Mucosa of descending colon (tissue), 3 donors: ENCODE measurements at regions not wholly inside any gene's neighbourhood (a gene's known extent, or its start where the extent isn't known, plus 50 kb on each side); places are given as distances from the start of the nearest gene placed in this dataset.

Source experiments
- ATAC-seq: fragments of 200-7000 bp; cut with Tn5 transposase; one replicate; pipeline ENCODE4 v1.9.1; 2020; ENCODE audit warnings: mild to moderate bottlenecking, moderate library complexity
- DNase-seq, 3 donors: peaks; one replicate each; pipeline ENCODE4 v3.0.0-alpha.2; 2020
- H3K36me3 ChIP-seq: fragments of 200-600 bp; one replicate; pipeline ENCODE4 v1.8.0; 2021; ENCODE audit warnings: low read depth, mild to moderate bottlenecking
- H3K4me1 ChIP-seq: fragments of 200-600 bp; one replicate; pipeline ENCODE4 v1.8.0; 2021; ENCODE audit warnings: low read depth, mild to moderate bottlenecking
- H3K4me3 ChIP-seq: fragments of 200-600 bp; one replicate; pipeline ENCODE4 v1.8.0; 2021; ENCODE audit warnings: mild to moderate bottlenecking
- H3K9me3 ChIP-seq: fragments of 200-600 bp; one replicate; pipeline ENCODE4 v1.8.0; 2021; ENCODE audit warnings: mild to moderate bottlenecking
- intact Hi-C, 2 donors: fragments of 100-400 bp; cut with DNase I in 1 of 2; cut with micrococcal nuclease in 1 of 2; formaldehyde crosslinking; loops; one replicate each; pipeline versions ENCODE4 v1.11.0 to v1.11.1; 2022; cut with DNase I, micrococcal nuclease
- TF ChIP-seq, protein P1 (sequence below): fragments of 200-600 bp; IDR thresholded peaks from one replicate; pipeline ENCODE4 v1.8.0; 2022; ENCODE audit warnings: antibody characterized with exemption, mild to moderate bottlenecking
- donor health status: DM: no; HTN: no; CAD: no; lungs with moderate emphysema.
- donor health status: DM: no; HTN: no; CAD: no.
- donor health status: DM: no; HTN: yes; CAD: no.

- TF ChIP-seq, protein P1, sequence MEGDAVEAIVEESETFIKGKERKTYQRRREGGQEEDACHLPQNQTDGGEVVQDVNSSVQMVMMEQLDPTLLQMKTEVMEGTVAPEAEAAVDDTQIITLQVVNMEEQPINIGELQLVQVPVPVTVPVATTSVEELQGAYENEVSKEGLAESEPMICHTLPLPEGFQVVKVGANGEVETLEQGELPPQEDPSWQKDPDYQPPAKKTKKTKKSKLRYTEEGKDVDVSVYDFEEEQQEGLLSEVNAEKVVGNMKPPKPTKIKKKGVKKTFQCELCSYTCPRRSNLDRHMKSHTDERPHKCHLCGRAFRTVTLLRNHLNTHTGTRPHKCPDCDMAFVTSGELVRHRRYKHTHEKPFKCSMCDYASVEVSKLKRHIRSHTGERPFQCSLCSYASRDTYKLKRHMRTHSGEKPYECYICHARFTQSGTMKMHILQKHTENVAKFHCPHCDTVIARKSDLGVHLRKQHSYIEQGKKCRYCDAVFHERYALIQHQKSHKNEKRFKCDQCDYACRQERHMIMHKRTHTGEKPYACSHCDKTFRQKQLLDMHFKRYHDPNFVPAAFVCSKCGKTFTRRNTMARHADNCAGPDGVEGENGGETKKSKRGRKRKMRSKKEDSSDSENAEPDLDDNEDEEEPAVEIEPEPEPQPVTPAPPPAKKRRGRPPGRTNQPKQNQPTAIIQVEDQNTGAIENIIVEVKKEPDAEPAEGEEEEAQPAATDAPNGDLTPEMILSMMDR, result no peak
- ATAC-seq (no peak), DNase-seq (no peak)
- Histone ChIP-seq H3K4me3 (no peak overlapping the region), H3K4me1 (no peaks in the 10 kb centered on the region), H3K36me3 (no peaks in the 10 kb centered on the region), H3K9me3 (peaks cover 55% of the 10 kb centered on the region)
- intact Hi-C loops, result no loop called here
These were observed 143.5 kb upstream of the MRPS30 start for GRCh38 chr5:44665101-44665701.

GRCh38 chr5:44664711-44665100 is 144.0 kb upstream of the MRPS30 start:
- intact Hi-C loops, result no loop called here
- no peaks in the 10 kb centered on the region for H3K4me1 ChIP-seq
- DNase-seq (no peak), ATAC-seq (no peak)
- TF ChIP-seq, protein P1, result no peak
- H3K9me3 ChIP-seq, result peaks cover 55% of the 10 kb centered on the region
- no peaks in the 10 kb centered on the region for H3K36me3 ChIP-seq
- no peak overlapping the region for H3K4me3 ChIP-seq

DNA sequence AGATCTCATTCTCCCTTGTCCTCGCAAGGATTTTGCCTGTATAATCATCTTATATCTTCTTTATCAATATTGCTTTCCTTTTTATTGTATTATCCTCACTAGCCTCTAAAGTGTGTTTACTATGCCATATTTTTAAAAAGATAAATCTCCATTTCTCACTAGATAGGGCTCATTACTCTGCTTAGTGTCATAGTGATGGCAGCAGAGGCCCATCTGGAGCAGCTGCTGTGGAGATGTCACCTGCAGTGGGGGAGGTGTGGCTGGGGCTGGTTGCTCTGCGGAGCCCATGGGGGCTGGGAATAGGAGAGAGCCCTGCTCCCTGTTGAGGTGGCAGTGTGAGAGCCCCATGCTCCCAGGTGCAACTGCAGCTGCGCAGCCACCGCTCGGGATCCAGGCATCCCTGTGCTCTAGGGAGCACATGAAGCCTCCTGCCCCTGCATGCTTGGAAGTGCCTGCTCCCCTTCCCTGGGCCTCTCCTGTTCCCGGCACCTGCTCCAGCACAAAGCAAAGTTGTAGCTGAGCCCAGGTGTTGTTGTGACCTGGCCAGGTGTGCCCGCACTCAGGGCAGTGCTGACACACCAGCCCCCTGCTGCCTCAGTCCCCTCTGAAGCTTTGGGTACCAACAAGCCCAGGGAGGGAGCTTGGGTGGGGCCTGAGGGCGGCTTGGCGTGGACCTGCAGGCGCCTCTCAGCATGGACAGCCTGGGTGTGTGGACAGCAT is 144.6 kb upstream of the MRPS30 start:
- no peaks in the 10 kb centered on the region for H3K36me3 ChIP-seq
- DNase-seq, result no peak
- peaks cover 55% of the 10 kb centered on the region for H3K9me3 ChIP-seq
- TF ChIP-seq, protein P1, result no peak
- intact Hi-C loops, result no loop called here
- ATAC-seq, result no peak
- H3K4me3 ChIP-seq, result no peak overlapping the region
- no peaks in the 10 kb centered on the region for H3K4me1 ChIP-seq

GRCh38 chr5:44661851-44662250 is 146.9 kb upstream of the MRPS30 start:
- Histone ChIP-seq H3K4me3 (no peak overlapping the region), H3K9me3 (peaks cover 49% of the 10 kb centered on the region), H3K4me1 (no peaks in the 10 kb centered on the region), H3K36me3 (no peaks in the 10 kb centered on the region)
- TF ChIP-seq, protein P1, result no peak
- no peak for DNase-seq
- ATAC-seq, result no peak
- intact Hi-C loops, result no loop called here

- Histone ChIP-seq H3K9me3 (peaks cover 53% of the 10 kb centered on the region), H3K36me3 (no peaks in the 10 kb centered on the region), H3K4me3 (no peak overlapping the region), H3K4me1 (no peaks in the 10 kb centered on the region)
- TF ChIP-seq, protein P1, result no peak
- ATAC-seq, result no peak
- intact Hi-C loops, result no loop called here
- no peak for DNase-seq
These were observed 148.5 kb upstream of the MRPS30 start for GRCh38 chr5:44660251-44660650.
